GM12878 (cell line): ENCODE measurements at regions not wholly inside any gene's neighbourhood (a gene's known extent, or its start where the extent isn't known, plus 50 kb on each side); places are given as distances from the start of the nearest gene placed in this dataset.

Experiments
- EZH2 ChIP-seq: IDR thresholded peaks from 2 replicates; pipeline ENCODE4 v1.6.1; 2012; ENCODE audit warnings: low read depth, mild to moderate bottlenecking, control low read depth, inconsistent platforms, low read length, borderline replicate concordance; ENCODE audit not compliant: control insufficient read depth
- NR2C2 ChIP-seq: IDR thresholded peaks from 2 replicates; pipeline ENCODE4 v1.6.1; 2011; ENCODE audit warnings: borderline replicate concordance, low read depth; ENCODE audit not compliant: control insufficient read depth, insufficient read length
- POLR2A ChIP-seq: IDR thresholded peaks from 2 replicates; pipeline ENCODE4 v1.6.1; 2011; ENCODE audit warnings: low read depth, mild to moderate bottlenecking, low read length
- TF ChIP-seq, protein P1 (sequence below): fragments of 450-650 bp; IDR thresholded peaks from 2 replicates; pipeline ENCODE4 v1.6.1; 2016; ENCODE audit warnings: mild to moderate bottlenecking
- TF ChIP-seq, protein P2 (sequence below), 3 experiments: IDR thresholded peaks in 2 of 3; conservative IDR thresholded peaks in 1 of 3; 2 replicates each; pipeline ENCODE4 v1.5.1; 2011; ENCODE audit warnings: low read depth in 3 of 3, low read length in 3 of 3, mild to moderate bottlenecking in 3 of 3, control low read depth in 2 of 3, moderate library complexity in 2 of 3, inconsistent platforms in 1 of 3, mixed read lengths in 1 of 3; ENCODE audit not compliant: control insufficient read depth in 2 of 3, insufficient read depth in 1 of 3; ENCODE audit errors: extremely low read depth in 1 of 3

DNA sequence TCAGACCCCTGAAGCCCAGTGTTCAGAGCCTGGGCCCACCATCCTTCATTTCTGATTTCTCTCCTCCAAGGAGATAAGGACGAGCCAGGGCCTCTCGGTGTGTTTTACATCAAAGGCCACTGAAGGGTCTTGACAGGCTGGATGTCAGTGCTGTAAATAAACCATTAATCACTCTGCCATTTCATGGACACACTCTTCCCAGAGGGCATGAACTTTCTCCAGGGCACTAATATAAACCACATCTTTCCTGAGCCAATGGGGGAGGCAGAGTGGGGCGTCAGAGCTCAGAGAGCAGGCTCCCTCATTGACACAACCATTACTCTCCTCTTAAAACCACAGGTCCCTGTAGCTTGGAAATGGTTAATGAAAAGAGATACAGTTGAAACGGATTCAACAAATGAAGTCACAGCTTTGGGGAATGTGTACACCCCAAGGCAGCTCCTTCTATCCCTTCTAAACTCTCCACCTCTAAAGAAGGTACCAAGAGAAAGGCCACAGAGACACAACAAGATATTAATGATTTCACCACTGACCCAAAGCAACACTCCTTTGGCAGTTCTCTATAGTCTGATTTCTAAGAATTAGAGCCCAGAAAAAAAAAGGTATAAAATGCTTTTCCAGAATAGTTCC lies 200.6 kb downstream of the CHIC2 start:
- no peak for TF ChIP-seq NR2C2
- TF ChIP-seq POLR2A: no peak
- TF ChIP-seq, protein P1, sequence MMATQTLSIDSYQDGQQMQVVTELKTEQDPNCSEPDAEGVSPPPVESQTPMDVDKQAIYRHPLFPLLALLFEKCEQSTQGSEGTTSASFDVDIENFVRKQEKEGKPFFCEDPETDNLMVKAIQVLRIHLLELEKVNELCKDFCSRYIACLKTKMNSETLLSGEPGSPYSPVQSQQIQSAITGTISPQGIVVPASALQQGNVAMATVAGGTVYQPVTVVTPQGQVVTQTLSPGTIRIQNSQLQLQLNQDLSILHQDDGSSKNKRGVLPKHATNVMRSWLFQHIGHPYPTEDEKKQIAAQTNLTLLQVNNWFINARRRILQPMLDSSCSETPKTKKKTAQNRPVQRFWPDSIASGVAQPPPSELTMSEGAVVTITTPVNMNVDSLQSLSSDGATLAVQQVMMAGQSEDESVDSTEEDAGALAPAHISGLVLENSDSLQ: no peak
- TF ChIP-seq EZH2: no peak
- TF ChIP-seq, protein P2, sequence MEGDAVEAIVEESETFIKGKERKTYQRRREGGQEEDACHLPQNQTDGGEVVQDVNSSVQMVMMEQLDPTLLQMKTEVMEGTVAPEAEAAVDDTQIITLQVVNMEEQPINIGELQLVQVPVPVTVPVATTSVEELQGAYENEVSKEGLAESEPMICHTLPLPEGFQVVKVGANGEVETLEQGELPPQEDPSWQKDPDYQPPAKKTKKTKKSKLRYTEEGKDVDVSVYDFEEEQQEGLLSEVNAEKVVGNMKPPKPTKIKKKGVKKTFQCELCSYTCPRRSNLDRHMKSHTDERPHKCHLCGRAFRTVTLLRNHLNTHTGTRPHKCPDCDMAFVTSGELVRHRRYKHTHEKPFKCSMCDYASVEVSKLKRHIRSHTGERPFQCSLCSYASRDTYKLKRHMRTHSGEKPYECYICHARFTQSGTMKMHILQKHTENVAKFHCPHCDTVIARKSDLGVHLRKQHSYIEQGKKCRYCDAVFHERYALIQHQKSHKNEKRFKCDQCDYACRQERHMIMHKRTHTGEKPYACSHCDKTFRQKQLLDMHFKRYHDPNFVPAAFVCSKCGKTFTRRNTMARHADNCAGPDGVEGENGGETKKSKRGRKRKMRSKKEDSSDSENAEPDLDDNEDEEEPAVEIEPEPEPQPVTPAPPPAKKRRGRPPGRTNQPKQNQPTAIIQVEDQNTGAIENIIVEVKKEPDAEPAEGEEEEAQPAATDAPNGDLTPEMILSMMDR (IDR thresholded peaks at IDR 0.05 in 2 of 3, conservative IDR thresholded peaks at IDR 0.05 in 1 of 3; ENCODE audit: control insufficient read depth in 2 of 3, extremely low read depth in 1 of 3, insufficient read depth in 1 of 3, low read depth in 3 of 3, low read length in 3 of 3): no peak
